ENCODE measurements at regions not wholly inside any gene's neighbourhood (a gene's known extent, or its start where the extent isn't known, plus 50 kb on each side); places are given as distances from the start of the nearest gene placed in this dataset.

DNA sequence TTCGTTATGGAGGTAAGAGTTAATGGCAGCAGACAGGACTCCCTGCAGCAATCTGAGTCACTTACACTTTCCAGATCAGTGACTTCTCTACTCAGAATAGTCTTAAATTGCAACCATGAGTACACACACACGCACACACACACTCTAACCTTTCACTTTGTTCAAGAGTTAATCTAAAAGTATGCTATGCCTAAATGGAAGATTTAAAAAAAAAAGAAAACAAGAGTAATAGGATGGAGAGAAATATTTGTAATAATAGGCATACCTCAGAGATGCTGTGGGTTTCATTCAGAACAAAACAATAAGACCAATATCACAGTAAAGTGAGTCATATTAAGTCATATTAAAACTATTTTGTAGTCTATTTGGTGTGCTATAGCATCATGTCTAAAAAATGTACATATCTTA is 969.1 kb upstream of the PCDH10 start:
- no peak for TF ChIP-seq CTCF (IDR thresholded peaks at IDR 0.05)
- TF ChIP-seq POLR2AphosphoS5 (IDR thresholded peaks at IDR 0.05): no peak

Measured in prostate gland (tissue), 2 donors.